Left renal cortex interstitium (tissue), 4 donors: ENCODE measurements at regions not wholly inside any gene's neighbourhood (a gene's known extent, or its start where the extent isn't known, plus 50 kb on each side); places are given as distances from the start of the nearest gene placed in this dataset.
"Not testable (repeated sequence)": the region's sequence is repeated elsewhere in the genome, so short reads cannot be mapped to it uniquely, and the experiment has no call there.

Experiments used
- DNase-seq, 4 donors: peaks; one replicate each; pipeline ENCODE4 v3.0.0-alpha.2; 2013; ENCODE audit warnings: low read depth in 4 of 4, low spot score in 2 of 4, missing footprints in 1 of 4

DNA sequence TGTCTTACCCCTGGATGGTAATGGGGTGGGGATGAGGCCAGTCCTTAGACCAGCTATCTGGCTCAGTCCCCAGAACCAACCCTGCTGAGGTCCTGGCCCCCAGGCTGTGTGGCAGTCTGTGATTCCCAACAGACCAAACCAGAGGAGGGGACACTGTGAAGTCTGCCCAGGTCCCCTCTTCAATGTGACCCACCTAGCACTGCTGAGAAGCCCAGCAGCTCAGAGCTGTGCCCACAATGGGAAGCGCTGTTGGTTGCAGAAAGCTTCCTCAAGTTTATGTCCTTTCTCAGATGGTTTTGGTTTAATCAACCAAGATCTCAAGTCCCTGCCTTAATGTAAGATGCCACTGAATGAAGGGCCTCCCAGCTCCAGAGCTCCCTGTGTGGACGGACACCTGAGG lies 114.7 kb upstream of the IGLL5 start:
- DNase-seq, result no peak

DNA sequence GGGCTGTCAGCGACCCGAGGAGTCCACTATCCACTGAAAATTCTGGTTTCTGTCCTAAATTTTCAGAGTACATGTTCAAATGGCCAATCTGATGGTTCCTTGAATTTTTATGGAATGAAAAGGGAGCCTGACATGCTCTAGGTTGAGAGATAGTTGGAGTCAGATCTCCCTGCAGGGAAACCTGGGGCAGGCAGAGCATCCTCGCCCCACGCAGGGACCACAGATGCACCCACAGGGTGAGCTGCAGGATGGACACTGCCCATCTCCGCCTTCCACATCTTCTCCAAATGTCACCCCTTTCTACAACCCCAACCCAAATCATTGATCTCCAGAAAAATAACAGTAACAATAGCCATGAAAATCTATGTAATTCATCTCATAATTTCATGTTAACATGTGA lies 114.2 kb upstream of the IGLL5 start:
- DNase-seq, result no peak

DNA sequence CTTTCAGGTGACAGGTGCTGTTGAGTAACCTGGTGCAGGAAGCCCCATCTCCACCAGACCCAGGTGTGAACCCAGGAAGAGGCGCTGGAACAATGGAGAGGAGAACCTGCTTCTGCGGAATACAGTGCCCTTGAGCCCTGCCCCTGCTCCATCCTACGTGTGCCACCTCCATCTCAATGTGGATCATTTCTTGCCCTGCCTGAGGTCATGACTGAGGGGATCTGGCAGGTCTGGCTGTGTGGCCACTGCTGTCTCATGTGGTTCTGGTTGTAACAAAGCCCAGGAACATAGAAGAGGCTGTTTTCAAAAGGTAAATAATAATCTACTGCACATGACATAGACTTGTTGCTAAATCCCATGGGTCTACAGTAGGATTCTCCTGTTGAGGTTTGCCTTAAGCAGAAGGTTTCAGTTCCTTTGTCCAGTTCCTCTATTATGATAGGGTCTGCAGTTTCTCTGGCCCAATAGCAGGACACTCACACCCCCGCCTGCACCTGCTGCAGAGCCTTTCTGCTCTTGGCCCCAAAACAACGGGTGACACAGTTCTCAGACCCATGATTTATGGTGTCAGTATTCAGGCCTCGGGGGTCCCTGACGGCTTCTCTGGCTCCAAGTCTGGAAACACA lies 113.5 kb upstream of the IGLL5 start:
- no peak for DNase-seq

DNA sequence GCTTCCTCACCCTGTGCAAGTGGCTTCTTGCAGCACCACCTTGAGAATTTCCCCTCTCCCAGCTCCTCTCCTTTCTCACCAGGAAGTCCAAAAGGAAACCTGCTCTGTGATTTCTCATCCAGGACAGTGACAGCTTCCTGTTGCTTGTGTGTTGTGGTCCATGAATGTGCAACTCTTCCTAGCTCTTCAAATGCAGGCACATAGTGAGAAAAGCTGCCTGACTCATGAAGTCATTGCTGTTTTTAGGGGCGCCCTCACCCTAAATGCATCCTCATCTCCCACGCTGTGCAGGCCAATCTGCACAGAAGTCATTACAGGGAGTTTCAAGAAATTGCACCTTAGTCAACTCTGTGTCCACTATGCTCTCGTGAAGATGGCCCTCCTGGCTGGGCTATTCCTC lies 112.9 kb upstream of the IGLL5 start:
- not testable (repeated sequence) for DNase-seq

DNA sequence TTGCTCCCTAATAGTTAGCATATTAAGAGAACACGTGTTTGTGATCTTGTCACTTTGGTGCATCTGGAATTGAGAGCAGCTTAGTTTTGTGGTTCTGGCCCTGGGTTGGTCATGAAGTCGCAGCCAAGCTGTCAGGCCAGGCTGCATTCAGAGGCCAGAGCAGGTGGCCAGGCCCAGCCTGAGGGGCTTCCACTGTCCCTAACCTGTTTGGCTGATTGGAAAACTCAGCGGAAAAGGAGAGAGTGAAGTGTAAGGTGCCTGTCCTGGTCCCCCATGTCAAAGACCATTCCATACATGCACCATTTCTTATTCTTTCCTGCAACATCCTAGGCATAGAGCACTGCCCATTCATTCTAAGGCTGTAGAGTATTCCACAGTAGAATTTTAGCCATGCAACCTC lies 111.5 kb upstream of the IGLL5 start:
- no peak for DNase-seq

DNA sequence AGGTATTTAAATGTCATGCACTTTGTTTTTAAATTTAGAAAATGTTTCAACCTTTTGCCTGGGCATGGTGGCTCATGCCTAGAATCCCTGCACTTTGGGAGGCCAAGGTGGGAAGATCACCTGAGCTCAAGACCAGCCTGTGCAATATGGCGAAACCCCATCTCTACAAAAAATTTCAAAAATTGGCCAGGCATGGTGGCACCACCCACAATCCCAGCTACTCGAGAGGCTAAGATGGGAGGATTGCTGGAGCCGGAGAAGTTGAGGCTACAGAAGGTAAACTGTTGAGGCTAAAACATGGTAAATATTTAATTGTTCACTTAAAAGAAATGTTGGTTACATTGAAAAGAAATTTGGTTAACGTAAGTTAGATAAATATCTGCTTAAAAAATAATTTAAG lies 108.4 kb upstream of the IGLL5 start:
- no peak for DNase-seq

DNA sequence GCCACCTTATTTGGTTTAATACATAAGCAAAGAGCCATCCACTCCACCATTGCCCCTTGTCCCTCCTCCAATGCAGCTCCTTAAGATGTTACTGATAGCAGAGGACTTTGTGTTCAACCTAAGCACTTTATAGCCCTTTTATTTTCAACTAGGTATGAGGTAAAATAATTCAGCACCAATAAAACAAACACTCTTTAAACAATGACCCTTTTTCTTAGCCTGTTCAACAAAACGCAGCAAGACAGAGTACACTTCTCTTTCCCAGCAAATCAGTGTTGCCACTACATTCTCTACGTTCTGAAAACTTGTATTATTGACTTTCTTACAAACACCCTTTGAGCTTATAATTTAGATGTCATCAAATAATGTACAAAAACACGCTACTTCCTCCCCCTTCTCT lies 104.0 kb upstream of the IGLL5 start:
- no peak for DNase-seq

DNA sequence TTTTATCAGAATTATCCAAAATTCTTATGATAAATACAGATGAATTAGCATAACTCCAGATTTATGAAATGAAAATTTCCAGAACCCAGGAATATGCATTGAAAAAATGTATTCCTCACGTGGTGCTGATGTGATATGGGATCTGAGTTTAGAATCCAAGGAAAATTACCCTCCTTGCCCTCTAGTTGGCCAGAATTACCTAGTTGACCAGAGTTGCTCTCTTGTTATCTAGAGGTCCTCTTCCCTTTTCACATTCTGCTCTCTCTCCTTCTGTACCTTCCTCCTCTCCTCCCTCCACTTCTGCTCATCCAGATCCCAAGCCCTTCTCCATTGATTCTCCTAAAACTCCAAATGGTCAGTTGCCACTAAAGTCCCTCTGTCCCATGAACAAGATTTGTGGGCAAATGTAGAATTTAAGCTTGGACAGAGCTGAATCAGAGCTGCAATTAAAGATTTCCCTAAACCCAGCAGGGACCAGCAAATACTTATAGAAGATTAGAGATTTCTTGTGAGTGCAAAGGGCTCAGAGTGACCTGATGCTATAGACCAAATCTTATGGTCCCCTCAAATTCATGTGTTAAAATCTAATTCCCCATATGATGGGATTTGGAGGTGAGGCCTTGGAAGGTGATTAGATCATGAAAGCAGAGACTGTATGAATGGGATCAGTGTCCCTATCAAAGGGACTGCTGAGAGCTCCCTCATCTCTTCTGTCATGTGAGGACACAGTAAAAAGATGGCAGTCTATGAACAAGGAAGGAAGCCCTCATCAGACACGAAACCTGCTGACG lies 103.2 kb upstream of the IGLL5 start:
- no peak for DNase-seq

DNA sequence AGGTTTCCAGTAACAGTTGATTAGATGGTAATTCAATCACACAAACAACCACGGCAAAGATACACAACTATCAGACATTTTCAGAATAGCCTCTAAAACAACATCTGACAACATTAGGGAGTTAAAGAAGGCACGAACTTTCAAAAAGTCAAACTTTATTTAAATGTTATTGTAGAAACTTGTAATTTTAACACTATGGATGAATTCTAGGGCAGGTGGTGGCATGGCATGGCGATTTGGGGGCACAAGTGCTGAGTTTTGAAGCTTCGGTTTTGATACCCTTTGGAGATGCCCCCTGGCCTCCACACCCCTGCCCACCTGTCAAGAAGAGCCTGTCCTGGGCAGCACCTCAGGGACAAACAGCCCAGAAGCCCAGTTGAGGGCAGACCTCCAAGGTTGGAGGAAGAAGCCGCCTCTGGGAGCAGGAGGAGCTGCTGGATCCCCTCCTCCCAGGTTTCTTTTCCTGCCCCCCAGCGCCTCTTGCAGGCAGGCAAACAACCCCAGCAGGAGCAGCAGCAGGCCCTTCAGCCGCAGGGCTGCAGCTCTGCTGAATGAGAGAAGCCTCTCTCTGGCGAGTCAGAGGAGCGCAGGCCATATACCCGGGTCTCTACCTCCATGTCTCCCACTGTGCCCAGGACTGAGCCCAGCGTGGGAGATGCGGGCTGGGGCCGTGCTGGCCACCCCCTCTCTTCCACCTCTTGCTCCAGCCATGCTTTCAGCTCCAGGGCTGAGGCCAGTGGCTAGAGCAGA lies 102.1 kb upstream of the IGLL5 start:
- no peak for DNase-seq

DNA sequence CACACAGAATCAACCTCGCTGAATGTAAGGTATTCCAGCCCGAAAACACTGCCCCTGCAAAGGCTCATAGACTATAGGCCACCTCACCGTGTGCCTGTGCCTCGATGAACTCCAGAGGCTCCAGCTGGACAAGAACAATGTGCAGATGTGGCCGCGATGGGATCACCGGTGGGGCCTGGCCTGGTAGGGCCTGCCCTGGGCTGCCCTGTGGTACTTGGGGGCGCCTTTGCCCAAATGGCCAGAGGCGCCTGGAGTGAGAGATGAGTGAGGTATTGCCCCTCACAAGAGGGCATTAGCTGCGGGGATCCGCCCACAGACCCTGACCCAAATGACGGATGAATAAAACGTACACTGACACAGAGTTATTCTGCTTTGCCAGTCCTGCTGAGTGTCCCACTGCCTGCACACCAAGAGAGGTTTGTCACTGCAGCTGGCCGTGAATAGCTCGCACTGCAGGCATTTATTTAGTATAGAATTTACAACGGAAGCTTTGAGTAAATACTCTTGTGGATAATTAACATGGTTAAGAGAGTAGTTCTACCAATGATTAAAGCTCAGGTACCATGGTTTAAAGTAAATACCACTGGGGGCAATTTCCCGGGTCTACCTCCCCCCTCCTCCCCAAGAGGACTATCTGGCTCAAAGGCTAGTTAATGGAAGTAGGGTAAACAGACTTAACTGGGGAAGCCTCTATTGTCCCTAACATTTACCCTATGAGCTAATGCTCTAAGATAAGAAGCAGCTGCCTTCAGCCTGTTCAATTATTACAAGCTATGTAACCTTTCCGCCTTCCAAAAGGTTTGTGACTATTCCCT lies 101.1 kb upstream of the IGLL5 start:
- no peak for DNase-seq

DNA sequence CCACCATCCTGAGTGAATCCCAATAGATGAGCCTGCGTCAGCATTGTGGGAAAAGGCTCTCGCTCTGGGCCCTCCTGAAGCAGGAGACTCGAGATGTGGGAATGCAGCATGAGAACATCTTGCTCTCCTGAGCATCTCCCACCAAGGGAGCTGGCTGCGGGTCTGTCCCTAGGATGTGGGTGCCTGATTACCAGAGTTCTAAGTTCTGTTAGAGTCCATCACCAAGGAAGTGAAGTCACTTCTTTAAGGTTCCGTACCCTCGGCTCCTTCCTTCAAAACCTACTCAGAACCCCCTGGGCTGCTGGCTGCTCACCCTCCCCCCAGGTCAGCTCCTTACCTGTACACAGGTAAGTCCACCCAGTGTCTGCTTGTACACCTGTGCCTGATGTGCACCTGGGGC lies 100.5 kb upstream of the IGLL5 start:
- no peak for DNase-seq

DNA sequence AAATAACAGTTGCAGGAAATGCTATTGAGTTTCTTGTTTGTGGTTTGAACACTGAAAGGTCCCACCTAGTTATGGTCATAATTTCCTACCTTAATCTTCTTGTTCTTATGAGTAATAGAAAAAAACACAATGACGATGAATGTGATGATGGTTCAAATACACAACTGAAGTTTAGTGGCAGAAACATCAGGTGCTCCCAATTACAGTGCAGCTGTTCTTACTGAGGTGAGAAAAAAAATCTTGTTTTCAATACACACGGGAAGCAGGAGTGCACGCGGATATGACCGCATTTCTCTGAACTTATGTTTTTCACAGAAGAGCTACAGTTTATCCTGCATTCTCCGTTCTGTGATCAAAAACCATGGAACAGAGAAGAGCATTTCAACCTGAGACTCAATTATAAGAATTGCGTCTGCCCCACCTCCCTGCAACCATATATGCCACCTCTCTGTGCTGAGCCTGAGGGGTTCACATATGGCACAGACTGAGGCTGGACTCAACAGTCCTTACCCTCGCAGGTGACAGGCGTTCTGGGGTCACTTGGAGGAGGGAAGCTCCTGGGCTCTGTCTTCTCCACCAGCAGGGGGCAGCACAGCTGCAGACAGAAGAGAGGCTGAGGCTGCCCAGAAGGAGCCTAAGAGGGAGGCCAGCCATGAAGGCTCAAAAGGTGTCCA lies 99.7 kb upstream of the IGLL5 start:
- peak in 1 of 4 donors; percentile 13 for DNase-seq

DNA sequence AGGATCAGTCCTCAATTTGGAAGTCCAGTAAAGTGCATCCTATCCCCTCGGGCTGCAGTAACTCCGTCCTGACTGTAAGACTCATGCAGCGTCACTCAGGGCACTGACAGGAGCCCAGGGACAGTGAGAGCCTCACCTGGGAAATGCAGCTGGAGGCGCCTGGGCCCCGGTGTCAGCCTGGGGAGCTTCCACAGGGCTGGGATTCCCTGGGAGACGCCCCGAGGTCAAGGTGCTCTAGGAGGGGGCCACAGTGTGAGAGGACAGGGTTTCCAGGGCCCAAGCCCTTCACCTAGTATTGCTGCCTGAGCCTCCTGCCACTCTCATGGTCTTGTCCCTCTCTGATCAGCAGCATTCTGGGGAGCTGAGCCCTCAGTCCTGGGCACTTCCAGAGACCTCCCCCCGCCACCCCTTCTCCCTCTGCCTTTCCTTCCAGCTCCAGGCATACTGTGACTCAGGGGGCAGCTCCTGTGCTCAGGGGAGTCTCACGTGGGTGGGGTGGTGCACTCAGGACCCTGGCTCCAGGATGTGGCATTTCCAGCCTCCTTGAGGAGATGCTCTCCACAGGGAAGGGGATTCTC lies 99.1 kb upstream of the IGLL5 start:
- DNase-seq, result no peak

DNA sequence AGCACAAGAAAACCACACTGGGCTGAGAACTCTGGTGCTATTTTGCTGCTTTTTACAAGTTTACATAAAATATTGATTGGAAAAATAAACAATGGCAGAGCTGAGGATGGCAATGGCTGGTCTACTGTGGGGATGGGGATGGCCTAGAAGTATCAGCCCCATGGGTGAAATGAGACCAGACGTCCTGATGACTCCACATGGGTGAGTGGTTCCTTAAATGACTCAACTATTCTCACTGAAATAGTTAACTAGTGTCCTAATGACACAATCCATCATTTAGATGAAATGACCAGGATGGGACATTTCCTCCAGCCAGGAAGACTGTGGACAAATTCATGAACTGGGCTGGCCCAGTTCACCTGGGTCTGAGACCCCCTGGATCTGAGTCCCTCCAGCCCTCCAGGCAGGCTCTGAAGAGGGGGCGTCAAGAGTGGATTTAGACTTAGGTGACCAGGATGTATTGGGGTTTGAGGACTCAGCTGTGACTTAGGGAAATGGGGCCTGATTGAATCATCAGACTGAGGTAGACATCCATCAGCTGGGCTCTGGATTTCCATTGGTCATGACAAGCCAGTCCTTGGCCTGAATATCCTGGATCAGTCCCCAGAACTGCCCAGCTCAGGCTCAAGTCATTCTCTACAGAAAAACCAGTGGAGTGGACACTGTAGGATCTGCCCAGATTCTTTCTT lies 98.2 kb upstream of the IGLL5 start:
- DNase-seq, result no peak

DNA sequence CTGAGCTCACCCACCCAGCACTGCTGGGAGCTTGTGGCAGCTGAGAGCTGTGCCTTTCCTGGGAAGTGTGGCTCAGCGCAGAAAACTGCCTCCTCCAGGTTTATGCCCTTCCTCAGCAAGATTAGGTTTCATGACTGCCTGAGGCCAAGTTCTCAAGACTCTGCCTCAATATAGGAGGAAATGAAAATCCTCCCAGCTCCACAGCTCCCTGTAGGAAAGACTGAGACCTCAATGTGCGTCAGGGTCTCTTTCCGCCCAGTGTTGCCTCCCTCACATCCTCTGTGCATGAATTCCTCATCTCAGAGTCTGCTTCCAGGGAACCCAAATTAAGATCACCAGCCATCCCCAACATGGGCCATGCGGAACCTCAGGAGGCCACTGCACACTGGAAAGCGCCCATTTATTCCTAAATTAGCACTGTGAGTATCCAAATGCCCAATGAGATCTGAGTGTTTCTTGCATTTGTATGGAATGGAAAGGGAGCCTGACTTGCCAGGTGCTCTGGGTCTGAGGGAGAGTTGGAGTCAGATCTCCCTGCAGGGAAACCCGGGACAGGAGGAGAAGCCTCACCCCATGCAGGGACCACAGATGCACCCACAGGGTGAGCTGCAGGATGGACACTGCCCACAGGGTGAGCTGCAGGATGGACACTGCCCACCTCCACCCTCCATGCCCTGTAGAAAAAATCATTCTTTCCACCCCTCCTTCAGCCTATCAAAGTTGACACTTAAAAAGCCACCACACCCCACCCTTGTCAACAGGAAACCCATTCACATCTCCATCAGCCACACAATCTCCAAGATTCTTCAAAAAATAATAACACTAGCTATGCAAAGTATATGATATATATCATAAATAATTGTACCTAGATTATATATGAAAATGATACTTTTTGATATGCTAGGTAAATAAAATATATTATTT lies 97.4 kb upstream of the IGLL5 start:
- no peak for DNase-seq

DNA sequence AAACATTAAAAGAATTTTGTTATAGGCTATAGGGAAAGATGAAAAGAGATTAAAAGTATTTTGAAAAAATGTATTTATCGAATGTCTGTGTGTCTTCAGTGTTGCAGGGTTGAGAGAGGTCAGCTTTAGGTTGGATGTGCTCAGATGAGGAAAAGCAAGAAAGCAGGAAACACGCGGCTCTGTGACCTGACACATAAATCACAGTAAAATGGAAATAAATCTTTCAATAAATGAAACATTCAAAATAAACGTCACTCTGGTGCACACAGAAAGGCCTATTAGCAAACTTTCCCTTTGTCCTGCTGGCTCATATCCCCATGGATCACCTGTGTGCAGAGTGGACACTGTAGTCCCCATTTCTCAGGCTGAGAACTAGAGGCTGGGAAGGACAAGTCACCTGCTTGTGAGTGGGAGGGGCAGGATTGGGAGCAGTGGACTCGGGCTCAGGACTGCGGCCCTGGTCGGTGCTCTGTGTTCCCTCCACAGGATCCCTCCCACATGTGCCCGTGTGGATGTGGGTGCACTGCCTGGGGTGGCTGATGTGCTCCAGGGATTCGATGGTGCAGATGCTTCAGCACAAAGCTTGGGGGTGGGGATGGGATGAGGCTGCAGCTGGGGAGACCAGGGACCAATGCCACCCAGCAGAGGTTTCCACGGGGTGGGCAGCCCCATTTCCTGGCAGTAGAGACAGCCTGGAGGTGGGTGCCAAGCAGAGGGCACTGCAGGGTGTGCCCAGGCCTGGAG lies 96.0 kb upstream of the IGLL5 start:
- DNase-seq, result no peak

DNA sequence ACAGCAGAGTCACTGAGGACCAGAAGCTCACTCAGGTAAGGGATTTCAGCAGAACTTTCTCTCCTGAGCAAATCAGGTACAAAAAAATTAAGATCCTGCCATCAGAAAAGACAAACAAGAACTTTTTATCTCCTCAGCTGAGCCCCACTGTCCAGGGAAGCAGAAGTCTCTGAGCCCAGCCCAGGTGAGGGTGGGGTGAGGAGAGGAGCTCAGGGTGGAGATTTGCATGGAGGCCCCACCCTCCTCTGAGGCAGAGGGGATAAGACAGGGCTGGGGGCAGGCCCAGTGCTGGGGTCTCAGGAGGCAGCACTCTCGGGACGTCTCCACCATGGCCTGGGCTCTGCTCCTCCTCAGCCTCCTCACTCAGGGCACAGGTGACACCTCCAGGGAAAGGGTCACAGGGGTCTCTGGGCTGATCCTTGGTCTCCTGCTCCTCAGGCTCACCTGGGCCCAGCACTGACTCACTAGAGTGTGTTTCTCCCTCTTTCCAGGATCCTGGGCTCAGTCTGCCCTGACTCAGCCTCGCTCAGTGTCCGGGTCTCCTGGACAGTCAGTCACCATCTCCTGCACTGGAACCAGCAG lies 95.3 kb upstream of the IGLL5 start:
- not testable (repeated sequence) for DNase-seq
